ENCODE measurements at regions not wholly inside any gene's neighbourhood (a gene's known extent, or its start where the extent isn't known, plus 50 kb on each side); places are given as distances from the start of the nearest gene placed in this dataset.
"Not testable (repeated sequence)": the region's sequence is repeated elsewhere in the genome, so short reads cannot be mapped to it uniquely, and the experiment has no call there.

DNA sequence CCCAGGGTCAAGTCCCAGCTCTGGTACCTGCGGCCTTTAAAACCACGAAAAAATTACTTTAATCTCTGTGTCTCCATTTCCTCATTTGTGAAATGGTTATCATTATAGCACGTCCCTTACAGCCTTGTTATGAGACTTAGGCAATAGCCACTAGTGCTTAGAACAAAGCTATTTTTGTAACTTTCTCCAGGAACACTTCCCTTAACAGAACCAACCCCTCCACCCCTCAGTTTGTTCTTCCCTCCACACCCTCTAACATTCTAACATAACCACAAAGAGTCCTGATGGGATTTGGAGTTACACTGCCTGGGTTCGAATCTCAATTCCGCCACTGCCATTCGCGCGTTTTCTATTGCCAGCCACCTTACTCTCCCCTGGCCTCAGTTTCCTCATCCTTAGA, 2777.4 kb upstream of the TPTE start:
- not testable (repeated sequence) for DNase-seq (ENCODE audit: low read depth in 3 of 3)

DNA sequence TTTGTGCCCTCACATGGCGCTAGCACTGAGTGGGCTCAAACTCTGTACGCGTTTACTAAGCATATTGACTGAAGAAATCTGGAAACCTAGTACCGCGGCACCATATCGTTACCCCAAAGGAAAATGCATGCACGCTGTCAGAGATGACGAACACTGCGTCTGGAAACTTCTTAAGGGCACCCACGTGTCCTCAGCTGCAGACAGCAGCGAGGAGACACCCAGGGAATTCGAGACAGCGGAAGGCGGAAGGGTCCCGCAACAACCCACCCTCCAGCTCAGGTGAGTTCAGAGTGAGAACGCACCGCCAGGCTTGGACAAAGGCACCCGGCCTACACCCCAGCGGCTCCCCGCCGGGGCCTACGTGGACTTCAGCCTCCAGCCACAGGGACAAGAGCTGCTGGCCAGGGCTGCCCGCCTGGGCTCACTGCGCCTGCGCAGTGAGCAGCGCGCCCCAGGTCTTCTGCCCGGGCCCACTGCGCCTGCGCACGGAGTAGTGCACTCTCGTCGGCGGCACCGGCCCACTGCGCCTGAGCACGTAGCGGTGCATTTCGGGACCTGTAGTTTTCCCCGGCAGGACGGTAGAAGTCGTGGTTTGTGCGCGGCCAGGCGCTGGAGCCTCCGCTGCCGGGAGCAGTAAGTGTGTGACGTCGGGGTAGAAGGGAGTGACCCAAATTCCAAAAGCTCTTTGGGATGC, 2776.8 kb upstream of the TPTE start:
- DNase-seq (ENCODE audit: low read depth in 3 of 3): not testable (repeated sequence)

- DNase-seq (ENCODE audit: low read depth in 3 of 3): not testable (repeated sequence)
Measured at GRCh38 chr21:7745100-7745450, 2776.3 kb upstream of the TPTE start.

DNA sequence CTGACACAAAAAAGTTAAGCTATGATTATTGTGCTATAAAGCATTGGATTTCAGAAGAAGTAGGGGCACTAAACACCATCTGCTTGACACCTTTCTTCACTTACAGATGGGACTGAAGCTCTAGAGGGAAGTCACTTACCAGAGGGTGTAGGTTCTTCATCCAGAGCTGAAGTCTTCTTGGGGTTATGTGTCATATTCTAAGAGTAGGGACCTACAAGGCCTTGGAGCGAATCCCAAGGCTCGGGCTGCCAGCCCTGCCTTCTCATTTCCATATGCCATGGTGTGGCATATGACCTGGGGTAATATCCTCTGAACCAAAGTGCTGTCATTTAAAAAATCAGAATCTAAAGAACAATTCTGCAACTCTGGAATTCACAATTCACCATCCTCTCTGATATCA, 2773.4 kb upstream of the TPTE start:
- DNase-seq (ENCODE audit: low read depth in 3 of 3): not testable (repeated sequence)

- DNase-seq (ENCODE audit: low read depth in 3 of 3): not testable (repeated sequence)
Measured at GRCh38 chr21:7752611-7753010, 2768.8 kb upstream of the TPTE start.

DNA sequence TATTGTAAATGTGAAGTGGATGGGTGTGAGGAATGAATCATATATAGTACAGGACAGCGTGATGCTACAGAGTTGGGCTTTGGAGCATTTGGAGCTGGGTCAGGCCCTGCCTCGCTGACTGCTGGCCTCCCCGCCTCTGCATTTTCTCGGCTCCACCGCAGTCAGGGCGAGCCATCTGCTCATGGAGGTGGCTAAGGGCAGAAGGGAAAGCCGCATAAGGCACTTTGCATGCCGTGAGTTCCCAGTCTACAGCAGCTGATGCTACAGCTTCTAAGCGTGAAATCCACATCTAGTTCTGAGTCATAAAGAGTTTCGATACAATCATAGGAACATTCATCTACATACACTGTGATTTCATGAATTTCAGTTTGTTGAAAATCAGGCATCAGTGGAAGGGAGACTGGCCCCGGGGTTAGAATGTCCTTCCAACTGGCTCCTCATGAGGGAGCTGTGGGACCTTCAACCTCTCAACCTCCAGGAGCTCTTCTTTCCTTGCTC, 2768.0 kb upstream of the TPTE start:
- peak in 1 of 3 donors; percentile 7 for DNase-seq (ENCODE audit: low read depth in 3 of 3)

- DNase-seq (ENCODE audit: low read depth in 3 of 3): not testable (repeated sequence)
Measured at GRCh38 chr21:7769985-7770384, 2751.4 kb upstream of the TPTE start.

- not testable (repeated sequence) for DNase-seq (ENCODE audit: low read depth in 3 of 3)
Measured at GRCh38 chr21:7774219-7774618, 2747.2 kb upstream of the TPTE start.

DNA sequence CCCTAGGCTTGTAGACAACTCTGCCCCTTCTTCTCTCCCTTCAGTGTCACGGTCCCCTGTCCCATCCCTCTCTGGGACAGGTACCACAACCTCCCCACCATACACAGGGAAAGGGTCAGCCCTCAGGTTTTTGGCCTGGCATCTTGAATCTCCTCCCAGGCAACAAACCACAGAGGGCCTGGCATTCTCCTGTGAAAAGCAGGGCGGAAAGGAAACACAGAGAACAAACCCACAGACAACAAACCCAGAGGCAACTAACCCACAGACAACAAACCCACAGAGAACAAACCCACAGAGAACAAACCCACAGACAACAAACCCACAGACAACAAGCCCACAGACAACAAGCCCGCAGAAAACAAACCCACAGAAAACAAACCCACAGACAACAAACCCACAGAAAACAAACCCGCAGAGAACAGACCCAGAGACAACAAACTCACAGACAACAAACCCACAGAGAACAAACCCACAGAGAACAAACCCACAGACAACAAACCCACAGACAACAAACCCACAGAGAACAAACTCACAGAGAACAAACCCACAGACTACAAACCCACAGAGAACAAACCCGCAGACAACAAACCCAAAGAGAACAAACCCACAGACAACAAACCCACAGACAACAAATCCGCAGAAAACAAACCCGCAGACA, 2745.9 kb upstream of the TPTE start:
- DNase-seq (ENCODE audit: low read depth in 3 of 3): not testable (repeated sequence)

- not testable (repeated sequence) for DNase-seq (ENCODE audit: low read depth in 3 of 3)
Measured at GRCh38 chr21:7776035-7776434, 2745.3 kb upstream of the TPTE start.

- not testable (repeated sequence) for DNase-seq (ENCODE audit: low read depth in 3 of 3)
Measured at GRCh38 chr21:7776622-7777021, 2744.8 kb upstream of the TPTE start.

DNA sequence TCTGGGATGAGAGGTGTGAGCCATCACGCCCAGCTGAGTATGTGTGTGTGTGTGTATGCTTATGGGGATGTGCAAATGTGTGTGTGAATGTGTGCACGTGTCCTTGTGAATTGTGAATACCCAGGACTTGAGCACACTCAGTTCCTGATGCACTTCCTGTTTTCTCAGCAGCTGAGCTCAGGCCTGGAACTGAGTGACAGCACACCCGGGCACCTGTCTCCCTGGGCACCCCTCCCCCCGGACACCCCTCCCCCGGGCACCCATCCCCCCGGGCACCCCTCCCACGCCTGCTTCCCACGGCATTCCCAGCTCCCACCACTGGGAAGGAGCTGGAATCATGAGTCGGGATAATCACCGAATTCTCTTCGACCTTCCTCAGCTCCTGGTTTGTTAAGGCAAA, 2744.1 kb upstream of the TPTE start:
- not testable (repeated sequence) for DNase-seq (ENCODE audit: low read depth in 3 of 3)

DNA sequence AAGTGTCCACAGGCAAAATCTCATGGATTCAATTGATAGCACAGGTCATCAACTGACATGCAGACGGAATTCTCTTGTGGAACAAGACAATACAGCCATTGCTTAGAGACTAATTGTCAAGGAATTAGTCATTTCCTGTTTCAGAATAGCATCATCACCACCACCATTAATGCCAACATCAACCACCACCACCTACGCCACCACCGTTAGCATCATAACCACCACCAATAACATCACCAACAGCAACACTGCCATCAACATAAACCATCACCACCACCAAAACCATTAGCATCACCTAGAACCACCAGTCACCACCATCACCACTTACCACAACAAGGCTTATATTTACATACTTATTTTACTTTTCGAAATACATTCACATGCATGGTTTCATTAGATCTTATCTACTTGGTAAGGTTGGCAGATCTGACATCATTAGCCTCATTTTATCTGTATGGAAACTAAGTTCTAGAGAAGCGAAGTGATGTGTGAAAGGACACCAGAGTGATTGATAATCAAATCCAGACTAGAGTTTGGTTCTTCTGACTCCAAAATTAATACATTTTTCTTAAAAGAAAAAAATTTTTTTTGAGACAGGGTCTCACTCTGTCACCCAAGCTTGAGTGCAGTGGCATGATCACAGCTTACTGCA, 2733.8 kb upstream of the TPTE start:
- DNase-seq (ENCODE audit: low read depth in 3 of 3): not testable (repeated sequence)

DNA sequence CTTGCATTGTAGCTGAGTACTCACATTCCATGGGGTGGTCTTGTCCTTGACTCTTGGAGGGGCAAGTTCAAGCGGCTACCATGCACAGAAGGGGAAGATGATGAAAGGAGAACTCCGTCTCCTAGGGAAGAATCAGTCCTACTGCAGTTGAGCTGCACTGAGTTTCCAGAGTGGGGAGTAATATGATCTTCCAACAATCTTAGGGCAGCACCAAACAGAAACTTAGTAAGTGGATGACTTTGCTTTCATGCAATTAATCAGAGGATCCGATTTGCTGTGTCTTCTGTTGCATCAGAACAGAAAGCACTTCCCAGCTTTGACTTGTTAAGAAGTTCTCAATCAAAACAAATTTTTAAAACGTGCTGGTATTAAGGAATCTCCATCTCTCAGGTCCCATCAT, 2727.6 kb upstream of the TPTE start:
- DNase-seq (ENCODE audit: low read depth in 3 of 3): not testable (repeated sequence)

DNA sequence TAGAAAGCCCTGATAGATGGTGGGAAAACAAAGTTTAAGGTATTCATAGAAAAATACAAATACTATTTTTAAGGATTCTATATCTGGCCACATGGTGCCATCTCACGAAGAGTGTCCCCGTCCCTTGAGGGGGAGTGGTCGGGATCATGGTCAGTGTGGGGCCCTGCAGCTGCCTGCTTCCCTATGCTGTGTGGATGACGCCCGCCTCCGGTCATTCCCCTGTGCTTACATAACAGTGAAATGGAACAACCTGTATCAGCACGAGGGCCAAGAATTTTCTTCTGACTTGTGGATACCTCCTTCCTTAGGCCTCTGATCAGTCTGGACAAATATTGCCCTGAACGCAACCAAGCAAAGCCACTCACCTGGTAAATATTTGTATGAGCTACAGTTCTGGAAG, 2724.1 kb upstream of the TPTE start:
- not testable (repeated sequence) for DNase-seq (ENCODE audit: low read depth in 3 of 3)

- not testable (repeated sequence) for DNase-seq (ENCODE audit: low read depth in 3 of 3)
Measured at GRCh38 chr21:7798446-7798845, 2722.9 kb upstream of the TPTE start.

DNA sequence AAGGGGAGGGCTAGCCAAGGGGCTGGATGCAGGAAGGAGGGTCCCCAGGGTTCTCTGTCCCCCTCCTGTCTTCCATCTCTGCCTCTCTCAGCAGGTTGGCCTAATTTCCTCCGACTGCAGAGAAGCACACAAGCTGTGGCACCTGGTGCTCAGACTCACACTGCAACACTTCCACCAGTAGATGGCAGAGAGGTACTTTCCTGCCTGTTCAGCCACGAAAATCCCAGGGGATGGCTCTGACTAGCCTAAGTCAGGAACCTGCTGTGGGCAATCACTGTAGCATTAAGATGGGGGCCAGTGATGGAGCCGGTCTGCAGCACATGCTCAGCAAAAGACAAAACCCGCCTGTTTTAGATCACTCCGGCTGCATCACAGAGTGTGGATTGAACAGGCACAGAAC, 2721.7 kb upstream of the TPTE start:
- not testable (repeated sequence) for DNase-seq (ENCODE audit: low read depth in 3 of 3)

- not testable (repeated sequence) for DNase-seq (ENCODE audit: low read depth in 3 of 3)
Measured at GRCh38 chr21:7813475-7813874, 2707.9 kb upstream of the TPTE start.

- not testable (repeated sequence) for DNase-seq (ENCODE audit: low read depth in 3 of 3)
Measured at GRCh38 chr21:7817013-7817412, 2704.4 kb upstream of the TPTE start.

- not testable (repeated sequence) for DNase-seq (ENCODE audit: low read depth in 3 of 3)
Measured at GRCh38 chr21:7819301-7819700, 2702.1 kb upstream of the TPTE start.

DNA sequence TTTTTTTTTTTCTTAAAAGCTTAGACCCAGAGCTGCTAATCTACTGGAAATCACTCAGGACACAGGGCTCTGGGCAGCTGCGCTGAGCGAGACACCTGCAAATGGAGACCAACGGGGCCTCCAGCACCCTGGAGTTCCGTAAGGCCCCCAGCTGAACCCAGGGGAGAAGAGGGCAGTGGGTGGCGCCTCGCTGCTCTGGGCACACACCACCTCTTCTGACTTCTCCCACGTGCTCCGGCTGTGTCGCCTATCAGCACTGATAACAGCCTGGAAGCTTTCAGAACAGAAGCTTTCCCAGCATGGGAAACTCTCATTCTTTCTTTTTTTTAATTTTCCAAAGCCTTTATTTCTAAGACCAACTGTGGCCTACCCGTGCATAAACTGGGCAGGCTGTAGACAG, 2695.8 kb upstream of the TPTE start:
- not testable (repeated sequence) for DNase-seq (ENCODE audit: low read depth in 3 of 3)

- DNase-seq (ENCODE audit: low read depth in 3 of 3): not testable (repeated sequence)
Measured at GRCh38 chr21:7826174-7826573, 2695.2 kb upstream of the TPTE start.

DNA sequence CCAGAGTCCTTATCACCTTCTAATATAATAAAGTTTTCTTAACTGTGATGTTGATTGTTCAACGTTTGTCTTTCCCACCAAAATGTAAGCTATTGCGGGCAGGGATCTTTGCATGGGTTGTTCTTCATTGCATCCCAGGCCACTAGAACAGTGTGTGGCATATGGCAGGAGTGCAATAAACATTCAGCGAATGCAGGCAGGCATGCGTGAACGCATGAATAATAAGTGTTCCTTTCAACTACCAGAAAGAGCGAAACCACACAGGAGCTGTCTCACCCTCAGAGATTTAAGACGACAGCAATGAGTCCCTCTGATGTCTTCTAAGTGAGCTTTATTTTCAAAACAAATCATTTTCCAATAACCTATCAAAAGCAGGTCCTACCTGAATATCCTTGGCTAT, 2693.1 kb upstream of the TPTE start:
- DNase-seq (ENCODE audit: low read depth in 3 of 3): not testable (repeated sequence)

Measured in stimulated activated CD4-positive, alpha-beta T cell treated with anti-CD3 and anti-CD28 coated beads, TNF-alpha, amount 100 ng/mL, for 48 hours (primary cell).